EL (cell line): ENCODE measurements at regions not wholly inside any gene's neighbourhood (a gene's known extent, or its start where the extent isn't known, plus 50 kb on each side); places are given as distances from the start of the nearest gene placed in this dataset.

Experiments used
- DNase-seq: peaks from one replicate; pipeline ENCODE4 v3.0.0-alpha.2; 2016

- no peak for DNase-seq
Observed at GRCh38 chr3:71881041-71881440, 96.1 kb upstream of the PROK2 start.

GRCh38 chr3:71879089-71879488 is 94.1 kb upstream of the PROK2 start:
- DNase-seq: no peak

DNA sequence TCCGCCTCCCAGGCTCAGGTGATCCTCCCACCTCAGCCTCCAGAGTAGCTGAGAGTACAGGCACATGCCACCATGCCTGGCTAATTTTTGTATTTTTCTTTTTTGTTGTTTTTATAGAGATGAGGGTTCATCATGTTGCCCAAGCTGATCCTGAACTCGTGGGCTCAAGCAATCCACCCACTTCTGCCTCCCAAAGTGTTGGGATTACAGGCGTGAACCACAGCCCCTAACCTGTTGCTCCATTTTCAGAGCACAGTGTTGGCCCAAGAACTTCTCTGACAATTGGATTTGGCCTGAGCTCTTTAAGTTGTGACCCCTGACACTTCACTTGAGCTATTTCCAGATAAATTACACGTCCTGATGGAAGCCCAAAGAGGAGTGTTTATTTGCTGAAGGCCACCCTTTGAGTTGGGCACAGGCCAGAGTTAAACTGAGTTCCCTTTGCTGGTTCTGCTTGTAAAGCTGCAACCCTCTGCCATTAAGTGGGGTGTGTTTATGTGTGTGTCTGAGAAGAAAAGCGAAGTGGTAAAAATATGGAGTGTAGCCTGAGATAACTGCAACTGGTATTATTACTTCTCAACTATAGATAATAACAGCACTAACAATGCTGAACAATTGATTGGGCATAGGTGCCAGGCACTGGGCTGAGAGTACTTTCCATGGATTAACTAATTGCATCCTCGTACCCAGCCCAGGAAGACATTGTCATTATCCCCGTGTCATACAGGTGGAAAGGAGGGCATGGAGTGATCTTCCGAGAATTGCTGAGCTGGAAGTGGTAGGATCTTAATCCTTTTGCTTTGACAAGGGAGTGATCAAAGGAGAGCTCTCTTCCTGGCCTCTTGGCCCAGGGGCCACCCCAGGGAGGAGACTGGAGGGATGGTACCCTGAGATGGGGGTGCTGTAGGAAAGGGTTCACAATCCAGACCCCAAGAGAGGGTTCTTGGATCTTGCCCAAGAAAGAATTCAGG is 91.5 kb upstream of the PROK2 start:
- DNase-seq: no peak

GRCh38 chr3:71875461-71875947 is 90.6 kb upstream of the PROK2 start:
- peak; percentile 60 for DNase-seq

DNA sequence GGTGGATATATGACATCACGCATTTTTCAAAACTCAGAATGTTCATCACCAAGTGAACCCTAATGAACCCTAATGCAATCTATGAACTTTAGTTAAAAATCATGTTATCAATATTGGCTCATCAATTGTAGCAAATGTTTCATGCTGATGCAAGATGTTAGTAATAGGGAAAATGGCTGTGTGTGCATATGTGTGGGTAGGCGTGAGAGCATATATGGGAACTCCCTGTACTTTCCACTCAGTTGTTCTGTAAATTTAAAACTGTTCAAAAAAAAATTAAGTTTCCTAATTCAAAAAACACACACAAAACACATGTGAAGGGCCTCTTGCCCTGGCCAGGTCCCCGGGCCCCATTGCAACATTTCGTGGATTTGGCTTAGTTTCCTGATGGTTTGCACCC is 89.7 kb upstream of the PROK2 start:
- no peak for DNase-seq

DNA sequence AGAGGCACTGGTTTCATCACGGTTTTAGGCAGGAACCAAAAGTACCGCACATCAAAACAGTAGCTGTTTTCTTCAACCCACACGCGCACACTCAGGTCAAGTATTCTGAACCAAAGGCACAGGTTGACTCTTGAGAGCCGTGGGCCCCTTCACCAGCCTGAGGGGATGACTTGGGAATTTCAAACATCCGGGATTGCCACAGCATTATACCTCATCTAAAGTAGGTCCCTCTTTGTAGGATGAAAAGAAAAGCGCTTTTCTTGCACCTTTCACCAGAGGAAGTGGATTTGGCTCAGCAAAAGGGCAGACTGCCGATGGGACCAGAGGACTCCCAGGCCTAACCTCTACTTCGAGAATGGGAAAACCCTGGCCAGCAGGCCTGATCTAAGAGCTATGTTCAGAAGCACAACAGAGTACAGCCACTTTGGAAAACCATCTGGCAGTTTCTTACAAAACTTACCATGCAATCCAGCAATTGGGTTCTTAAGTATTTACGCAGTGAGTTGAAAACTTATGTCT is 88.2 kb upstream of the PROK2 start:
- peak; percentile 1 for DNase-seq

DNA sequence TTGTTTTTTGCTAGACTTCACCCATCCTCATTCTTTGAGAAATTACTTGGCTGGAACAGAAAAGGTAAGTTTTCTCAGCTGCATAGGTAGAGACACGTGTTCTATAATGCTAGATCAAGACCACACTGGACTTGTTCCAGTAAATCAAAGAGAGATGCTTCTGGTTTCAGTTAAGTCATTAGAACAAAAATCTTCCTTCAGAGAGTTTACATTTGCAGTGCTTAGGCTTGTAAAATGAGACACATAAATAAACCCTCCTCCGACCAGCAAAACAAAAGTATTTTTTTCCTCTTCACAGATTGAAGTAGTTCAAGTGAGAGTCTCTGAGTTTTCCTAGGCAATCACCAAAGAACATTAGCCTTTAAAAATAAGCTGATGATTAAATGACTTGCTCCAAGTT is 87.3 kb upstream of the PROK2 start:
- DNase-seq: no peak

DNA sequence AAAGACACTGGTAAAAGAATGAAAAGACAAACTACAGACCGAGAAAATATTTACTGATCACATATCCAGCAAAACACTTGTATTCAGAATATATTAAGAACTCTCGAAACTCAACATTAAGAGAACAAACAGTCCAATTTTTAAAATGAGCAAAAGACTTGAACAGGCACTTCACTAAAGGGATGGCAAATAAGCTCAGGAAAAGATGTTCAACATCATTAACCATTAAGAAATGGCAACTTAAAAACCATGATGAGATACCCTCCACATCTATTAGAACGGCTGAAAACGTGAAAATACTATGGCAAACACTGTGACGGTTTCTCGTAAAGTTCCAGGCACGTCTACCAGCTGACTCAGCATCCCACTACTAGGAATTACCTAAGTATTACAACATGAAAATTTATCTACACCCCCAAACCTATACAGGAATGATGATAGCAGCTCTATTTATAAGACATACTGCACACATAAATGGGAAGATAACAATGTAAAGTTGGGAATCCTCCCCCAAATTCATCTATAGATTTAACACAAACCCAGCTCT is 86.1 kb upstream of the PROK2 start:
- DNase-seq: no peak

DNA sequence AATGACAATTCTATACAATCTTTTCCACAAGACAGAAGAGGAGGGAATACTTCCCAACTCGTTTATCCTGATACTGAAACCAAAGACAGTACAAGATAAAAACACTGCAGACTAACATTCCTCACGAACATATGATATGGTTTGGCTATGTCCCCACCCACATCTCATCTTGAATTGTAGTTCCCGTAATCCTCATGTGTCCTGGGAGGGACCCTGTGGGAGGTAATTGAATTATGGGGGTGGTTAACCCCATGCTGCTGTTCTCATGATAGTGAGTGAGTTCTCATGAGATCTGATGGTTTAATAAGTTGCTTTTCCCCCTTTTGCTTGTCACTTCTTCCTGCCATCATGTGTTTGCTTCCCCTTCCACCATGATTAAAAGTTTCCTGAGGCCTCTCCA is 83.9 kb upstream of the PROK2 start:
- no peak for DNase-seq

GRCh38 chr3:71865727-71866126 is 80.8 kb upstream of the PROK2 start:
- DNase-seq: no peak

DNA sequence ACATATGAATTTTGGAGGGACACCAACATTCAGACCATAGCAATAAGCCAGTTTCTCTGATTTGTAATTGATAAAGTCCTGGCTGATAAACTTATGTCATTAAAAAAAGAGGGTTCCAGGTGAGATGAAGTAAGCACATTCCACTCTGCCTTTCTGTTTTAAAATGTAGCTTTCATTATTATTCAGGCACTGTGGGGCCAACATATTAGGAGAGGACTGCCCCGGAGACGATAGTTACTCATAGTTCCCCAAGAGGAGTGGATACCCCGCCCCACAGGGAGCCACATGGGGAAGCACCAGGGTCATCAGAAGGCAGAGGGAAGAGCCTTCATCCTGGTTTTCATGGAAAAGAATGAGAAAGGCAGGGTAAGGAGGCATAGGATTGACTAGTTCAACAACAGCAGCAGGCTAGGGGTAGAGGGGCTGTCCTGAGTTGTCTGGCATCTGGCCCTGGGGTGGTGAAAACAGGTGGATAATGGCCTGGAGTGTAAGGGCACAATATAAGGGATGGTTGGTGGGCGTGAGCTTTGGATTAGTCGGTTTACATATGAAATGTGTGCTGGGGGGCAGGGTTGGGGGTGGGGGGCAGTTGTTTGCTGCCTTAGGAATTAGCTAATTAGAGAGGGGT is 78.7 kb upstream of the PROK2 start:
- no peak for DNase-seq

- no peak for DNase-seq
Observed at GRCh38 chr3:71862371-71863140, 77.6 kb upstream of the PROK2 start.

GRCh38 chr3:71859123-71859519 is 74.2 kb upstream of the PROK2 start:
- peak; percentile 7 for DNase-seq

DNA sequence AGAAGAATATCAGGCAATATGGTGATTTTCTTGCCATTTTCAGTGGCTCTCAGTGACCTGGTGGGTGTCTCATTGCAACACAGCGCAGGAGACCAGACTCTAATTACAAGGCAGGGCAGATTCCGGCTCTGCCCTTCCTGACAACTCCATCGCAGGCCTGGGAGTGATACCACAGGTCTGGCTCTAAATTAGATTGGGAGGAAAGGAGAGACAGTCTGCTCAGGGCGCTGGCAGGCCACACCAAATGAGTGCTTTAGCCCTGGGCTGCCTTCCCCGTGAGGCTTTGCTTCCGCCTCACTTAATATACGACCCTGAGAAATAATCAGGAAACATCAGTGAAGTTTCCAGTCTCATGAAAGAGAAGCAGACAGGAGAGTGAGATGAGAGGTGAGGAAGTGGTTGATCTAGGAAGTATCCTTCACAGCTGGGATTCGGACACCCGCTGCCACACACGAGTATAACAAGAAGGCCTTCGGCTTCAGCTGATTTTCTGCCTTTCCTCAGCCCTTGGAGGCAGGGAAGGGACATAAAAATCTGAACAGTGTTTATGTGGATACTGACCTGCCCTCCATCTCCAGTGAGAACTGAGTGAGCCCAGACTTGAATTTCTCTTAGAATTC is 73.7 kb upstream of the PROK2 start:
- DNase-seq: no peak

- DNase-seq: no peak
Observed at GRCh38 chr3:71857956-71858355, 73.0 kb upstream of the PROK2 start.

DNA sequence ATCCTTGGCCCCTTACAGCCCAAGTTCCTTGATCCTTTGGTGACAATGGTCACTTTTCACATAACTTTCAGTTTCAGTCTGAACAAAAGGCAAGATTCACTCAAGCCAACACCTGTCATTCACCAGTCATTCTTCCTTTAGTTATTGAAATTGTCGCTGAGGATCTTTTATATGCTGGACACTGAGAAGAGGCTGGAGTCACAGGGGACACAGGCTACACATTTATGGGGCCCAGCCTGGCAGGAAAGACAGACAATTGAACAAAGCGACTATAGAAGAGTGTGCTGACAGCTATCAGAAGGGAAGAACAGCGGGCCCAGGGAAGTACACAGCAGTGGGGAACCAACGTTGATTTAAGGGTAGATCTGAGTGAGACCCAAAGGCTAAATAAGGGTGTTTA is 69.8 kb upstream of the PROK2 start:
- DNase-seq: no peak

- no peak for DNase-seq
Observed at GRCh38 chr3:71854096-71854495, 69.1 kb upstream of the PROK2 start.

GRCh38 chr3:71851878-71852277 is 66.9 kb upstream of the PROK2 start:
- no peak for DNase-seq

- no peak for DNase-seq
Observed at GRCh38 chr3:71850654-71851053, 65.7 kb upstream of the PROK2 start.

DNA sequence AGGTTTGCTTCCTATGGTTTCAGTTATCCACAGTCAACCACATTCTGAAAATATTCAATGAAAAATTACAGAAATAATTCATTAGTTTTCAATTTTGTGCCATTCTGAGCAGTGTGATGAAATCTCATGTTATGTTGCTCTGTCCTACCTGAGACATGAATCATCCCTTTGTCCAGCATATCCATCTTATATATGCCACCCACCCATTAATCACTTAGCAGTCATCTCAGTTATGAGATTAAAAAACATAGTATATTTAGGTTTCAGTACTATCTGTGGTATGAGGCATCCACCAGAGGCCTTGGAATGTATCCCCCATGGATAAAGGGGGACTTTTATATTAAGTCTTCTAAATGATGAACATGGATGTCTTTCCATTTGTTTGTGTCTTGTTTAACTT is 64.7 kb upstream of the PROK2 start:
- no peak for DNase-seq

GRCh38 chr3:71847794-71848193 is 62.8 kb upstream of the PROK2 start:
- no peak for DNase-seq

DNA sequence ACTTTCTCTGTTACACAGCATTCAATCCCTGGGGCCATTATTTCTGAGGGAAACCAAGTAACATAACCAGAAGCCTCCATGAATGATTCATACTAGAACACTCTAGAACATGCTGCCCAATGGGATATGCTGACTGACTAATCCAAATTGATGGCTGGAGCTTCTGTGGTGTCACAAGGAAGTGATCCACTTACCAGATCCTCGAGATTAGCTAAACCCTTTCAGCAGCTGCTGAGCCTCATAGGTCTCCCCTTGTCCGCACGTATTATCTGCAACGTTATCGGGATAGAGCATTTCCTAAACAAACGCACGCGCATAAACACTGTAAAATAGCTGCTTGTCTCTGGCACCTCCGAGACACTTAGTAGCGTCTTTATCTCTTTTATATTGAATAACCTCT is 61.2 kb upstream of the PROK2 start:
- no peak for DNase-seq
